GM19372 (cell line): ENCODE measurements at regions not wholly inside any gene's neighbourhood (a gene's known extent, or its start where the extent isn't known, plus 50 kb on each side); places are given as distances from the start of the nearest gene placed in this dataset.
"Not testable (repeated sequence)": the region's sequence is repeated elsewhere in the genome, so short reads cannot be mapped to it uniquely, and the experiment has no call there.

Experiments
- ATAC-seq: cut with Tn5 transposase; IDR thresholded peaks from one replicate; pipeline ENCODE4 v1.9.1; 2021; ENCODE audit warnings: mild to moderate bottlenecking, low read depth, moderate library complexity; ENCODE audit not compliant: unreplicated experiment

GRCh38 chr18:8531084-8531483, 78.2 kb upstream of the RAB12 start:
- ATAC-seq, result not testable (repeated sequence)

- no peak for ATAC-seq
Measured at GRCh38 chr18:8536231-8536630, 73.0 kb upstream of the RAB12 start.

- no peak for ATAC-seq
Measured at GRCh38 chr18:8536922-8537321, 72.3 kb upstream of the RAB12 start.

- no peak for ATAC-seq
Measured at GRCh38 chr18:8537400-8537799, 71.8 kb upstream of the RAB12 start.

GRCh38 chr18:8538935-8539334, 70.3 kb upstream of the RAB12 start:
- ATAC-seq, result no peak

- ATAC-seq, result no peak
Measured at GRCh38 chr18:8546677-8547076, 62.6 kb upstream of the RAB12 start.

GRCh38 chr18:8548186-8548585, 61.1 kb upstream of the RAB12 start:
- ATAC-seq, result no peak

GRCh38 chr18:8549254-8549757, 59.9 kb upstream of the RAB12 start:
- no peak for ATAC-seq

- ATAC-seq, result no peak
Measured at GRCh38 chr18:8552151-8552550, 57.1 kb upstream of the RAB12 start.

GRCh38 chr18:8554354-8554753, 54.9 kb upstream of the RAB12 start:
- no peak for ATAC-seq

GRCh38 chr18:8556424-8556823, 52.8 kb upstream of the RAB12 start:
- no peak for ATAC-seq
